ENCODE measurements at regions not wholly inside any gene's neighbourhood (a gene's known extent, or its start where the extent isn't known, plus 50 kb on each side); places are given as distances from the start of the nearest gene placed in this dataset.
"Not testable (repeated sequence)": the region's sequence is repeated elsewhere in the genome, so short reads cannot be mapped to it uniquely, and the experiment has no call there.

- Mint-ChIP-seq H3K27ac (ENCODE audit: unreplicated experiment) (no peak overlapping the region), H3K9me3 (ENCODE audit: unreplicated experiment) (no peaks in the 10 kb centered on the region), H3K4me3 (ENCODE audit: unreplicated experiment) (no peak overlapping the region), H3K4me1 (ENCODE audit: low read depth, unreplicated experiment) (peaks cover 2% of the 10 kb centered on the region), H3K27me3 (ENCODE audit: low read depth, unreplicated experiment) (peaks cover 9% of the 10 kb centered on the region), H3K36me3 (ENCODE audit: low read depth, unreplicated experiment) (no peaks in the 10 kb centered on the region)
- H3K9me3 ChIP-seq (ENCODE audit: insufficient read depth, low read depth, low read length) = peaks cover 2% of the 10 kb centered on the region
- no peaks in the 10 kb centered on the region for H3K27me3 ChIP-seq (ENCODE audit: insufficient read depth, low read length)
- no peak for DNase-seq (ENCODE audit: low read depth)
- no peak overlapping the region for H3K9ac ChIP-seq (ENCODE audit: low read length)
- no peaks in the 10 kb centered on the region for H3K79me2 ChIP-seq (ENCODE audit: insufficient read depth, low read length)
- no peaks in the 10 kb centered on the region for H4K20me1 ChIP-seq (ENCODE audit: insufficient read depth, low read length)
- no peak overlapping the region for H3K4me3 ChIP-seq (ENCODE audit: insufficient read depth, low read depth, low read length)
- TF ChIP-seq CTCF (IDR thresholded peaks at IDR 0.05; ENCODE audit: insufficient read depth, low read depth, low read length) = no peak
- TF ChIP-seq EZH2 (IDR thresholded peaks at IDR 0.05; ENCODE audit: insufficient read depth, low read length) = no peak
- no peak overlapping the region for H3K27ac ChIP-seq (ENCODE audit: low read depth, low read length)
- no peaks in the 10 kb centered on the region for H3K4me1 ChIP-seq (ENCODE audit: insufficient read depth, low read length)
- H3K4me2 ChIP-seq (ENCODE audit: low read length) = no peak overlapping the region
- no peaks in the 10 kb centered on the region for H3K36me3 ChIP-seq (ENCODE audit: insufficient read depth, low read length)
- no peak overlapping the region for H2AFZ ChIP-seq (ENCODE audit: low read depth, low read length)
- no peak for FAIRE-seq
These were observed 70.4 kb upstream of the CFAP46 start for GRCh38 chr10:133012573-133013359.

GRCh38 chr10:133011882-133012281, 69.5 kb upstream of the CFAP46 start:
- H3K4me2 ChIP-seq (ENCODE audit: low read length) = no peak overlapping the region
- TF ChIP-seq CTCF (IDR thresholded peaks at IDR 0.05; ENCODE audit: insufficient read depth, low read depth, low read length) (no peak), EZH2 (IDR thresholded peaks at IDR 0.05; ENCODE audit: insufficient read depth, low read length) (no peak)
- H3K4me1 ChIP-seq (ENCODE audit: insufficient read depth, low read length) = no peaks in the 10 kb centered on the region
- Mint-ChIP-seq H3K4me1 (ENCODE audit: low read depth, unreplicated experiment) (peaks cover 2% of the 10 kb centered on the region), H3K4me3 (ENCODE audit: unreplicated experiment) (no peak overlapping the region), H3K27ac (ENCODE audit: unreplicated experiment) (no peak overlapping the region), H3K9me3 (ENCODE audit: unreplicated experiment) (no peaks in the 10 kb centered on the region), H3K27me3 (ENCODE audit: low read depth, unreplicated experiment) (peaks cover 9% of the 10 kb centered on the region), H3K36me3 (ENCODE audit: low read depth, unreplicated experiment) (no peaks in the 10 kb centered on the region)
- no peaks in the 10 kb centered on the region for H3K79me2 ChIP-seq (ENCODE audit: insufficient read depth, low read length)
- no peak overlapping the region for H3K9ac ChIP-seq (ENCODE audit: low read length)
- no peaks in the 10 kb centered on the region for H4K20me1 ChIP-seq (ENCODE audit: insufficient read depth, low read length)
- no peak overlapping the region for H2AFZ ChIP-seq (ENCODE audit: low read depth, low read length)
- no peak overlapping the region for H3K27ac ChIP-seq (ENCODE audit: low read depth, low read length)
- peaks cover 2% of the 10 kb centered on the region for H3K9me3 ChIP-seq (ENCODE audit: insufficient read depth, low read depth, low read length)
- DNase-seq (ENCODE audit: low read depth) (no peak), FAIRE-seq (no peak)
- H3K27me3 ChIP-seq (ENCODE audit: insufficient read depth, low read length) = no peaks in the 10 kb centered on the region
- no peaks in the 10 kb centered on the region for H3K36me3 ChIP-seq (ENCODE audit: insufficient read depth, low read length)
- no peak overlapping the region for H3K4me3 ChIP-seq (ENCODE audit: insufficient read depth, low read depth, low read length)

- H3K36me3 Mint-ChIP-seq (ENCODE audit: low read depth, unreplicated experiment); H3K79me2 ChIP-seq (ENCODE audit: insufficient read depth, low read length); H3K27me3 ChIP-seq (ENCODE audit: insufficient read depth, low read length); H2AFZ ChIP-seq (ENCODE audit: low read depth, low read length); H3K4me1 Mint-ChIP-seq (ENCODE audit: low read depth, unreplicated experiment); DNase-seq (ENCODE audit: low read depth); H3K9me3 Mint-ChIP-seq (ENCODE audit: unreplicated experiment); H3K4me2 ChIP-seq (ENCODE audit: low read length); H3K27ac Mint-ChIP-seq (ENCODE audit: unreplicated experiment); H3K4me1 ChIP-seq (ENCODE audit: insufficient read depth, low read length); H3K36me3 ChIP-seq (ENCODE audit: insufficient read depth, low read length); H3K27ac ChIP-seq (ENCODE audit: low read depth, low read length); H3K4me3 ChIP-seq (ENCODE audit: insufficient read depth, low read depth, low read length); H4K20me1 ChIP-seq (ENCODE audit: insufficient read depth, low read length); H3K27me3 Mint-ChIP-seq (ENCODE audit: low read depth, unreplicated experiment); H3K9me3 ChIP-seq (ENCODE audit: insufficient read depth, low read depth, low read length); H3K4me3 Mint-ChIP-seq (ENCODE audit: unreplicated experiment); H3K9ac ChIP-seq (ENCODE audit: low read length): not testable (repeated sequence)
- FAIRE-seq = peak; percentile 26
These were observed 69.0 kb upstream of the CFAP46 start for GRCh38 chr10:133011393-133011792.

- H3K4me1 Mint-ChIP-seq (ENCODE audit: low read depth, unreplicated experiment) = not testable (repeated sequence)
- peak; percentile 45 for FAIRE-seq
These were observed 68.4 kb upstream of the CFAP46 start for GRCh38 chr10:133010843-133011179.

More at GRCh38 chr10:133010843-133011179, 68.4 kb upstream of the CFAP46 start:
- not testable (repeated sequence) for H3K9me3 ChIP-seq (ENCODE audit: insufficient read depth, low read depth, low read length); H3K4me2 ChIP-seq (ENCODE audit: low read length); H4K20me1 ChIP-seq (ENCODE audit: insufficient read depth, low read length); H3K9ac ChIP-seq (ENCODE audit: low read length); H3K27me3 ChIP-seq (ENCODE audit: insufficient read depth, low read length); H3K27ac Mint-ChIP-seq (ENCODE audit: unreplicated experiment); H3K36me3 Mint-ChIP-seq (ENCODE audit: low read depth, unreplicated experiment); H3K9me3 Mint-ChIP-seq (ENCODE audit: unreplicated experiment); H3K4me1 ChIP-seq (ENCODE audit: insufficient read depth, low read length); H3K27ac ChIP-seq (ENCODE audit: low read depth, low read length); H2AFZ ChIP-seq (ENCODE audit: low read depth, low read length); DNase-seq (ENCODE audit: low read depth); H3K4me3 Mint-ChIP-seq (ENCODE audit: unreplicated experiment); H3K36me3 ChIP-seq (ENCODE audit: insufficient read depth, low read length); H3K4me3 ChIP-seq (ENCODE audit: insufficient read depth, low read depth, low read length); H3K79me2 ChIP-seq (ENCODE audit: insufficient read depth, low read length)
- peaks cover 11% of the 10 kb centered on the region for H3K27me3 Mint-ChIP-seq (ENCODE audit: low read depth, unreplicated experiment)

Data from astrocyte (in vitro differentiated cells and primary cell).